Activated naive CD4-positive, alpha-beta T cell treated with anti-CD3 and anti-CD28 coated beads for 36 hours (primary cell): ENCODE measurements at regions not wholly inside any gene's neighbourhood (a gene's known extent, or its start where the extent isn't known, plus 50 kb on each side); places are given as distances from the start of the nearest gene placed in this dataset.

ENCODE experiments used
- CTCF ChIA-PET: fragments of 350-600 bp; sonication (Branson Sonifier 250); formaldehyde crosslinking; loops from one replicate; lab custom pipeline; 2021; ENCODE audit warnings: antibody characterized with exemption; lab: Charles Lee
- DNase-seq: peaks from one replicate; pipeline ENCODE4 v3.0.0-alpha.2; 2020
- H3K27ac Mint-ChIP-seq: one replicate; pipeline ENCODE4 v1.8.0; 2021; ENCODE audit warnings: mild to moderate bottlenecking, mixed read lengths
- H3K27me3 Mint-ChIP-seq: one replicate; pipeline ENCODE4 v1.8.0; 2021; ENCODE audit warnings: low read depth, mixed read lengths
- H3K36me3 Mint-ChIP-seq: one replicate; pipeline ENCODE4 v1.8.0; 2021; ENCODE audit warnings: low read depth, mixed read lengths
- H3K4me1 Mint-ChIP-seq: one replicate; pipeline ENCODE4 v1.8.0; 2021; ENCODE audit warnings: low read depth, mixed read lengths
- H3K4me3 Mint-ChIP-seq: one replicate; pipeline ENCODE4 v1.8.0; 2021; ENCODE audit warnings: mild to moderate bottlenecking, moderate library complexity, mixed read lengths
- H3K9me3 Mint-ChIP-seq: one replicate; pipeline ENCODE4 v1.8.0; 2021; ENCODE audit warnings: mixed read lengths
- intact Hi-C: fragments of 100-400 bp; cut with micrococcal nuclease; formaldehyde crosslinking; loops from one replicate; pipeline ENCODE4 v1.15.1; 2023

DNA sequence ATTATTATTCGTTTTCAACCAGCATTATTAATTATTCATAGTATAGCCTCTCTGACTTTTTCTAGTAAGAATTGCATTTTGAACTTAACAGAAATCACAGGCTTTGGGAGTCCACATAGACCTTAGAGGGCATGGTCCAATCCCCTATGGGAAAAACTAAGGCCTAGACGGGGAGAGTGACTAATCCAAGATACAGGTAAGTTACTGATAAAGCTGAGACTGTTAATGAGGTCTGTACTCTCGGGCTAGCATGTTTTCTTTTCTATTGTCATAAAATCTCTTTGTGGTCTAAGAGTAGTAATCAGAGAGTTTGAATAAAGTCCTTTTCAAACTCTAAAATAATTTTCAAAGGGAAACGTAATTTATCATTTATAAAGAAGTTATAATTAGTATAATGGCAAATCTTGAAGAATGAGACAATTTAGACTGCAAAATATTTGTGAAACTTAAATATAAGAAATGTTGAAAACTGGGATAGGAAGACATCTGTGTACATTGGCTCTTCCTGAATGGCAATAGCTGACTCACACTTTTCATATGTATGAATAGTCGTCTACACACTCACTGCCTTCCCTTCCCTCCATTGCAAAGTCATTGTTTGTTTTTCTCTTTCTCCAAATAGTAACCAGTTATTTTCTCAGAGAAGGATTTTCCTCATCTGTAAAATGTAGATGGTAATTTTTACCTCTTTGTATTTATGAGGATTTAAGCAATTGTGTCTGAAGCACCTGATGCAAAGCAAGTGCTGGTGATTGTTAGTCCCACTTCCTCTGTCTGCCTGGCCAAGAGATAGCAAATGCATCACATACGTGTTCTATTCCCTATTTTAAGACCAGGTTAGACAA lies 207.9 kb upstream of the CD180 start:
- H3K4me3 Mint-ChIP-seq: no peak overlapping the region
- no peak for DNase-seq
- H3K4me1 Mint-ChIP-seq: no peaks in the 10 kb centered on the region
- CTCF ChIA-PET: interaction anchor here (0.6 kb wide), 1 partner anchor 1559 kb away, joined by 4 read pairs; no protein-coding TSS in a partner anchor
- intact Hi-C loops: no loop called here
- H3K36me3 Mint-ChIP-seq: no peaks in the 10 kb centered on the region
- H3K27me3 Mint-ChIP-seq: no peaks in the 10 kb centered on the region
- no peak overlapping the region for H3K27ac Mint-ChIP-seq
- H3K9me3 Mint-ChIP-seq: no peaks in the 10 kb centered on the region

DNA sequence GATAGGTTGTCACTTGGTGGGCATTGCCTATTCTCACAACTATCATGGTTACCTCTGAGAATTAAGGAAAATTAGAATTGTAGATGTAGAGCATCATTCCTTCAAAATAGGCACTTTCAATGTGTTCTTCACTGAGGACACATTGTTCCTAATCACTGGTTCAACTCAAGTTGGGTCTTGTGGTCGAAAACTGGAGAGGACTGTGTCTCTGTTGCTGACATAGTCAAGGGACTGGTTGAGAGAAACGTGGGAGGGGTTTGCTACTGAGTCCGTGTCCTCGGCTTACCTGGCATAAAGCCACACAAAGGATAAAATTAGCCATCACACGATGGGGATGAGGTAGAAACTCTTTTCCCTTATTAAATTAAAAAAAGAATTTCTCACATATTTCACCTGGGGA lies 205.9 kb upstream of the CD180 start:
- no peaks in the 10 kb centered on the region for H3K27me3 Mint-ChIP-seq
- H3K4me3 Mint-ChIP-seq: no peak overlapping the region
- no peak overlapping the region for H3K27ac Mint-ChIP-seq
- no peak for DNase-seq
- H3K9me3 Mint-ChIP-seq: no peaks in the 10 kb centered on the region
- intact Hi-C loops: no loop called here
- H3K4me1 Mint-ChIP-seq: no peaks in the 10 kb centered on the region
- H3K36me3 Mint-ChIP-seq: no peaks in the 10 kb centered on the region
- CTCF ChIA-PET: no interaction called here

DNA sequence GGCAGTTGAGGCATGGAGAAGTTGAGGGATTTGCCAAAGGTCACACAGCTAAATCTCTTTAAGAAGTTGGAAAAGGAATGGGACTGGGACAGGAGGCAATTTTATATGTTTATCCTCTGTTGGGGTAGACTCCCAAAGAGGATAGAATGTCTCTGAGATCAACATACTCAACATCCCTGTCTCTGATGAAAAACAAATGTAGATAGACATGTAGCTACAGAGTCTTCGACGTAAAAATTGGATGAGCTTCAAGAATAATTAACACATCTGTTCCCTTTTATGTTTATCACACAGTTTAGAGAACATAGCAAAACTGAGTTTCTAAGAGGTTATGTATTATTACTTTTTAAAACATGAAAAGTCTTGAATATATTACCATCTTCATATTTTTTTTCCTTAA lies 204.6 kb upstream of the CD180 start:
- H3K36me3 Mint-ChIP-seq: no peaks in the 10 kb centered on the region
- no peaks in the 10 kb centered on the region for H3K9me3 Mint-ChIP-seq
- intact Hi-C loops: no loop called here
- CTCF ChIA-PET: no interaction called here
- no peak overlapping the region for H3K27ac Mint-ChIP-seq
- no peaks in the 10 kb centered on the region for H3K27me3 Mint-ChIP-seq
- H3K4me1 Mint-ChIP-seq: no peaks in the 10 kb centered on the region
- H3K4me3 Mint-ChIP-seq: no peak overlapping the region
- DNase-seq: no peak

DNA sequence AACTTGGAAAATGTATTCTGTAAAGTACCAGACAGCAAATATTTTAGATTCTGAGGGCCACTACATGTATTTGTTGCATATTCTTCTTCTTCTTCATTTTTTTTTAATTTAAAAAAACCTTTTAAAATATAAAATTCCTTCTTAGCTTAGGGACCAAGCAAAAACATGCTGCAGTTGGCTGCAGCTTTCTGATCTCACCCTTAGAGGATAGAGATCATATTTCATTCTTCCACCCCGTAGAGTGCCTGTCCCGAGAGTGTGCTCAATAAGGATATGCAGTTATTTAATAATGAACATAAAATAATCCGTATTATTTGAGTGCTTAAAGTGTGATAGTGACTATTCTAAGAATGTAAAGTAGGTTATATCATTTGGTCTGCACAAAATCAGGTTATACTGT lies 204.2 kb upstream of the CD180 start:
- Mint-ChIP-seq H3K4me1 (no peaks in the 10 kb centered on the region), H3K4me3 (no peak overlapping the region), H3K27me3 (no peaks in the 10 kb centered on the region), H3K36me3 (no peaks in the 10 kb centered on the region), H3K27ac (no peak overlapping the region), H3K9me3 (no peaks in the 10 kb centered on the region)
- no peak for DNase-seq
- CTCF ChIA-PET: no interaction called here
- intact Hi-C loops: no loop called here

DNA sequence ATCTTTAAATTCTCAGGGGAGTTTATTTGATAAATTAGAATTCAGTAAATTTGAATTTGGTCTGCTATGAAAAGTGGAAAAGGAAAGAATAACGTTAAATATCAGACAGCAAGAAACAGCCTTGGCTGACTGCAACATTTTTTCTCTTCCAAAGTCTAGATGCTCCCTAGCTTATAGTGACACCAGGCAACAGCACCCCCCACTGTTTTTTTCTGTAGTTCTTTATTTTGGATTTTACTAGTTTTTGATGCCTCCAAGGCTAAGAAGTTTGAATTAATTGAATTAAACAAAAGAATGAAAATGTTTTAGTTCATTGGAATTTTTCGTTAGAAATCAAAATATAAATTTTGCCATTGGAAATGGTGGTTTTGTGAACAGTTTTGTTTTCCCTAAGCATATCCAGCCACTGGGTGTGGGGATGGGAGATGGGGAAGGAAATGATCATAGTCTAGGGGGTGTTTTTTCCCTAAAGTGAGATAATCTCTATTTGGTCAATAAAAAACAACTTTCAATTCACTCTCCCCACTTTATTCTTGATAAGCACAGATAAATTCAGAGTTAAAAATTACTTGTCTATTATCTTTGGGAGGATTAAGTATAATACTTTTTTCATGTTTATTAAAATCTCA lies 199.3 kb upstream of the CD180 start:
- no peak overlapping the region for H3K27ac Mint-ChIP-seq
- H3K4me3 Mint-ChIP-seq: no peak overlapping the region
- no peaks in the 10 kb centered on the region for H3K36me3 Mint-ChIP-seq

DNA sequence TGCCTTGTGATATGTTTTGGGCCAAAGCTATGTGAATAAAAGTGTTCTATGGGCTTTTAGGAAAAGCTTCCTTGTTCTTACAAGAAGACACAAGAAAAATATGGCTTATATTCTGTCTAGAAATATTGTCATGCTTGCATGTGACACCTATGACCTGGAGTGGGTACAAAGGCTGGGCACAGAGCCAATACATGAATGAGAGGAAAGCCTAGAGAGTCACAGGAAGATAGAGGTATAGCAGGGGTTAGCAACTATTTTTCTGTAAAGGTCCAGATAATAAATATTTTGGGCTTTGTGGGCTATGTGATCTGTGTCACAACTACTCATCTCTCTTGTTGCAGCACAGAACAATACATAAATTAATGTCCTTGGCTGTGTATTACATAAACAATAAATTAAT lies 196.6 kb upstream of the CD180 start:
- H3K27ac Mint-ChIP-seq: no peak overlapping the region
- no peak overlapping the region for H3K4me3 Mint-ChIP-seq
- no peak for DNase-seq
- CTCF ChIA-PET: no interaction called here
- no peaks in the 10 kb centered on the region for H3K27me3 Mint-ChIP-seq
- H3K4me1 Mint-ChIP-seq: no peaks in the 10 kb centered on the region
- intact Hi-C loops: no loop called here
- no peaks in the 10 kb centered on the region for H3K9me3 Mint-ChIP-seq
- no peaks in the 10 kb centered on the region for H3K36me3 Mint-ChIP-seq

More for the DNA sequence above, 199.3 kb upstream of the CD180 start:
- intact Hi-C loops: loop anchor here (1.0 kb wide), 1 partner anchor 150 kb away; no protein-coding TSS in a partner anchor
- no peak for DNase-seq
- H3K9me3 Mint-ChIP-seq: no peaks in the 10 kb centered on the region
- H3K4me1 Mint-ChIP-seq: no peaks in the 10 kb centered on the region
- CTCF ChIA-PET: interaction anchor here (1.5 kb wide), 1 partner anchor 149 kb away, joined by 6 read pairs; no protein-coding TSS in a partner anchor
- H3K27me3 Mint-ChIP-seq: no peaks in the 10 kb centered on the region

DNA sequence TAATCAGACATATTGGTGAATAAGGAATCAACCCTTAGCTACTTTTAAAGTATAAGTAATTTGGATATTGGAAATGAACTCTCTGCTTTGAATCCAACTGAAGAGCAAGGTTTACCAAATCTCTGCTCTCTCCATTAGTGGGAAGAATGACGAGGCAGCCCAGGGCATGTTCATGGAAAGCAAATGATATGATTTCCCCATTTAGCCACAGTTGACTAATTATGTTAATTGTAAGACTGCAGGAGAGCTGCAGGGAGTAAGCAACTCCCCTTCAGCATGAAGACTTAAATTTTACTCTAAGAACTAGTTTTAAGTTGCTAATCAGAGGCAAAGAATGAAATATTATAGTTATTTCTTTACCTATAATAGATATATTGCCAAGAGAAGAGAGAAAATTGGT lies 194.3 kb upstream of the CD180 start:
- no peak for DNase-seq
- Mint-ChIP-seq H3K4me3 (no peak overlapping the region), H3K9me3 (no peaks in the 10 kb centered on the region), H3K36me3 (no peaks in the 10 kb centered on the region), H3K4me1 (no peaks in the 10 kb centered on the region), H3K27me3 (no peaks in the 10 kb centered on the region), H3K27ac (no peak overlapping the region)
- intact Hi-C loops: no loop called here
- CTCF ChIA-PET: no interaction called here

DNA sequence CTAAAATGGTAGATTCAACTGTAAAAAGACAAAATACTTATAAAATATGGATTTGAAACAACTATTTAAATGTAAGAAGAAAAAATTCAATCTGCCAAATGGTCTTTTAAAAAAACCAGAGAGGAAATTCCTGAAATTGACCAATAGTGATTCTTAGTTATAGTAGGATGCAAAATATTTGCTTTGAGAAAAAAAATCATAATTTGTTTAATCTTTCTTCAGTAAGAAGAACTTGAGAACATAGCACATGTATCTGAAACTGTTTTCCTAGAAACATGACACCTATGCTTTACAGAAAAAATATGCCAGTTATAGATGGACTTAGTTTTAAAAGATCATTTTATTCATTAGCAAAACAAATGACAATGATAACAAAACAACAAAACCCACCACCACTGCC lies 186.9 kb upstream of the CD180 start:
- no peaks in the 10 kb centered on the region for H3K36me3 Mint-ChIP-seq
- no peak overlapping the region for H3K4me3 Mint-ChIP-seq
- H3K27me3 Mint-ChIP-seq: no peaks in the 10 kb centered on the region
- intact Hi-C loops: no loop called here
- no peak for DNase-seq
- CTCF ChIA-PET: no interaction called here
- H3K4me1 Mint-ChIP-seq: no peaks in the 10 kb centered on the region
- no peak overlapping the region for H3K27ac Mint-ChIP-seq
- H3K9me3 Mint-ChIP-seq: no peaks in the 10 kb centered on the region

DNA sequence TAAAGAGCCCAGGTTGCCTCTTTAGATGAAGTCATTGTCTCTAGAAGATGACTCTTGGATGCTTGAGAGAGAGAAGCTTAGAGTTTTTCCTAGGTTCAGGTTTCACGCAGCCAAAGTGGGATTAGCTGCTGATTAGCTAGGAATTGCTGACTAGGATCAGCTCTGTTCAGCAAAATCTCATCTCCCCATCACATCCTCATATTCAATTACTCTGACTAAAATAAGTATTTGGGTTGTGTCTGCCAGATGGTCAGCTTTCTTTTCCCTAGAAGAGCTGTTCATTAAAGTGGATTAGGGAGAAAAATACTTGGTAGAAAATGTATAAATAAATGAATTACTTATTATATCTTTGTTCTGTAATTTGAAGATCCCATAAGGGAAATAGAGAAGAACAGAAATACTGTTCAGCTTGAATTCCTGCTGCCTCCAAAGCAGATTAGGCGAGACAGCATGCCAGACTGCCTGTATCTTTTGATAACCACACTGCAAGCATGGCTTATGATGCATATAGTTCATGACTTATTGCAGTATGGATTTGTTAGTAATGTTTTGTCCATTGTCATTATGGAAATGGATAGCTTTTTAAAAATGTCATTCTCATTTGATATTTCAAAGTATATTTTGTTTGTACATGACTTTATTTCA lies 184.8 kb upstream of the CD180 start:
- intact Hi-C loops: no loop called here
- Mint-ChIP-seq H3K9me3 (no peaks in the 10 kb centered on the region), H3K36me3 (no peaks in the 10 kb centered on the region), H3K27ac (no peak overlapping the region), H3K4me3 (no peak overlapping the region), H3K27me3 (no peaks in the 10 kb centered on the region), H3K4me1 (no peaks in the 10 kb centered on the region)
- CTCF ChIA-PET: no interaction called here
- DNase-seq: no peak

DNA sequence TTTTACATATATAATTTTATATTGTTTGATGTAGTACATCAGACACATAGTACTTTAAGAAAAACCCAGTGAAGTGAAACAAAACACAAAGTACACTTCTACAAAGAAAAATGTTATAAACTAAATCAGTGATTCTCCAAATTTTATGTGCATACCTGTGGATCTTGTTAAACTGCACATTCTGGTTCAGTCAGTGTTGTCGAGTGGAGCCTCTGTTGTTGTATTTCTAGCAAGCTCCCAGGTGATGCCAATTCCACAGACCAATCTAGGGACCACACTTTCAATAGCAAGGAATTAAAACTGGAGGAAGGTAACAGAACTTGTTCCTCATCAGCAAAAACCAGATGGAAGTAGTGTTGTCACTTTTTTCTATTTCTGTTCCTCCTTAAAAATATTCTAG lies 183.8 kb upstream of the CD180 start:
- Mint-ChIP-seq H3K9me3 (no peaks in the 10 kb centered on the region), H3K36me3 (no peaks in the 10 kb centered on the region), H3K27me3 (no peaks in the 10 kb centered on the region), H3K4me1 (no peaks in the 10 kb centered on the region), H3K4me3 (no peak overlapping the region), H3K27ac (no peak overlapping the region)
- no peak for DNase-seq
- CTCF ChIA-PET: no interaction called here
- intact Hi-C loops: no loop called here

DNA sequence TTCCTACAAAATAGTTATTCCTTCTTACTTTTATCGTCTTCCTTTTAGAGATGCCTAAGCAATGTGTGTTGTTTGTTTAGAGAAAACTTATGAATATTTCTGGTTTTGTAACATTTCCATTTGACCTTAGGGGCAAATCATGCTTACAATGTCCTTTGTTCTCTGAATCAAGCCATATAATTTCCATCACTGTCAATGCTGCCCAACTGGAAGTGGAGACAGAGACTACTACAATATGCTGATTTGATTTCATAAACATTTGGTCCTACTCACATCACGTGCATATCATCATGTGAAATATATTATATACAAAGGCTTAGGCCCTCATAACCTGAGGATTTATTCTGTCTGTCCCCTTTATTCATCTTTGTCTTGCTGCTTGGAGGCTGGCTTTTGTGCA lies 183.2 kb upstream of the CD180 start:
- intact Hi-C loops: no loop called here
- CTCF ChIA-PET: no interaction called here
- Mint-ChIP-seq H3K27me3 (no peaks in the 10 kb centered on the region), H3K4me1 (no peaks in the 10 kb centered on the region), H3K36me3 (no peaks in the 10 kb centered on the region), H3K9me3 (no peaks in the 10 kb centered on the region), H3K4me3 (no peak overlapping the region), H3K27ac (no peak overlapping the region)
- DNase-seq: no peak

DNA sequence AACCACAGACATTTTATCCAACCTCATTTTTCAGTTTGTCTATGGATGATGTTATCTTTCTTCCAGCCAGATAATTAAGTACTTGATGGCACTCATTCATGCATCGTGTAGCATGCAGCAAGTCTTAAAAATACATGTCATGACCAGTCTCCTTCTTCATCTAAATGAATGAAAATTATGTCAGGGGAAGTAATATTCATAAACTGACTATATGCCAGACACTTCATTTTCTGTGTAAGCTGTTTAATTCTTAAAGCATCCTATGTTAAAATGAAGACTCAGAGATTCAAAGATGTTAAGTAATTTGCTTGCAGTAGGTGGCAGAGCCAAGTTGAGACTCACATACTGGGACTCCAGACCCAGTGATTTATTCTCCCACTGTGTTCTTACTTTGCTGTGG lies 181.7 kb upstream of the CD180 start:
- Mint-ChIP-seq H3K27me3 (no peaks in the 10 kb centered on the region), H3K36me3 (no peaks in the 10 kb centered on the region), H3K4me3 (no peak overlapping the region), H3K4me1 (peaks cover 7% of the 10 kb centered on the region), H3K9me3 (no peaks in the 10 kb centered on the region), H3K27ac (no peak overlapping the region)
- intact Hi-C loops: no loop called here
- no peak for DNase-seq
- CTCF ChIA-PET: no interaction called here

DNA sequence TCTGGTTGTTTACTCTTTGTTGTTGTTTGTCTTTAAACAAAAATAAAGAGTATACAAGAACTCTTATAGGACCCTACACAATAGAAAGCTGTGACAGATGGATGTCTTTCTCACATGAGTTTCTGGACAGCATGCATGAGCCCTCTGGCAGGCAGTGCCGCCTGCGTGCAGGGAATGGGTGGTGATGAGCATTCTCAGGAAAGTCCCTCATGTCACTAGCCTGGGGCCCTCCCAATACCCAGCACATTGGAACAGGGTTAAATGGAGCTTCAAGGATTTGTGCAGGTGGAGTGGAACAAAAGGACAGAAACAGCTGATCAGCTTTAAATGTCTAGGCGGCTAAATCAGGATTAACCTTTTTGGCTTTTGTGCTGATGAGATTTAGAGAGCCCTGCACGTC lies 181.0 kb upstream of the CD180 start:
- Mint-ChIP-seq H3K4me1 (peaks cover 7% of the 10 kb centered on the region), H3K9me3 (no peaks in the 10 kb centered on the region), H3K27me3 (no peaks in the 10 kb centered on the region), H3K36me3 (no peaks in the 10 kb centered on the region), H3K4me3 (no peak overlapping the region), H3K27ac (no peak overlapping the region)
- intact Hi-C loops: no loop called here
- CTCF ChIA-PET: no interaction called here
- DNase-seq: no peak
